ENCODE measurements at regions not wholly inside any gene's neighbourhood (a gene's known extent, or its start where the extent isn't known, plus 50 kb on each side); places are given as distances from the start of the nearest gene placed in this dataset.

DNA sequence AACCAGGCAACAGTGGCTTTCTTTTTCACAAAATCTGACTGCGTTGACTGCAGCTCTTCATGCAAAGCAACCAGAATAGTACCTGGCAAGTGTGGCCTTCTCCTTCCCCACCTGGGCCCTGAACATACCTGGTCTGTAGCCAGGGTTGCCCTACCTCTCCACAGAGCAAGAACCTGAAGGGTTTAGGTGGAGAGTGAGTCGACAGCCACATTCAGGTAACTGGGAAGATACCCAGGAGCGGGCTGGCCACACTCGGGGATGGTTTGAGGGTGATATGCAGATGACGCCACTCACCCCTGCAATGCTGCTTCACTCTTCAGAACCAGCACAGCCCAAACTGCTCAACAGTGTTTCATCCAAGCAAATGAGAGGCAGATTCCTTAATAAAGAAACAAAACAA lies 117.3 kb downstream of the TTC32 start:
- ATAC-seq, result no peak
- no peak for DNase-seq

DNA sequence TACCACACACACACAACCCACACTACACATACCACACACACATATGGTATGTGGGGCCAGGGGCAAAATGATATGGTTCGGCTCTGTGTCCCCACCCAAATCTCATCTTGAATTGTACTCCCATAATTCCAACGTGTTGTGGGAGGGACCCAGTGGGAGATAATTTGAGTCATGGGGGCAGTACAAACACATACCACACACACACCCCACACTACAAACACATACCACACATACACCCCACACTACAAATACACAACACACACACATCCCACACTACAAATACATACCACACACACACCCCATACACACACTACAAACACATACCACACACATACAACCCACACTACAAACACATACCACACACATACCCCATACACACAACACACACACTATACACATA lies 117.8 kb downstream of the TTC32 start:
- ATAC-seq, result no peak
- DNase-seq, result no peak

DNA sequence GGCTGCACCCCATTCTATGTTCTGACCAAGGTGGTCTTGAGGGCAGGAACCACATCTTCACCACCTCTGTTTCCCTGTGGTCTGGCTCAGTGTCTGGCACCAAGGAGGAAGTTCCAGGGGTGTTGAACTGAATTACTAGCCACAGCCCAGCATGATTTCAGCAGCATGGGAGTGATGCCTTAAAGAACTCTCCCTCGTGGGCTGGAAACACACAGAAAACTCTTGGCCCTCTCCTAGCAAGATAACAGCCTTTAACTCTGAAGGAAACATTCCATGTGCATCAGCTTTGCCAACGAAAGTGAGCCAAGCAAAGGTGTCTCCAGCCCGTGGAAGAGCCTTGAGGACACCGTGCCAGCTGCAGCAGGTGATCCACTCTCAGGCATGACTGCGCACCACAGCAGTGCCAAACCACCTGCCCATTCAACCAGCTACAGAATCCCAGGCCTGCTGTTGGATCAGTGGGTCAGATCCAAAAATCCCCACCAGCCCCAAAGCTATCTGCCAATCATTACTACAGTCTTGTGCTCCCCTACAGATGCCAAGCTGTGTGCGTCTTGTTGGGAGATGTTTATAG lies 124.8 kb downstream of the TTC32 start:
- DNase-seq (no peak), ATAC-seq (no peak)

DNA sequence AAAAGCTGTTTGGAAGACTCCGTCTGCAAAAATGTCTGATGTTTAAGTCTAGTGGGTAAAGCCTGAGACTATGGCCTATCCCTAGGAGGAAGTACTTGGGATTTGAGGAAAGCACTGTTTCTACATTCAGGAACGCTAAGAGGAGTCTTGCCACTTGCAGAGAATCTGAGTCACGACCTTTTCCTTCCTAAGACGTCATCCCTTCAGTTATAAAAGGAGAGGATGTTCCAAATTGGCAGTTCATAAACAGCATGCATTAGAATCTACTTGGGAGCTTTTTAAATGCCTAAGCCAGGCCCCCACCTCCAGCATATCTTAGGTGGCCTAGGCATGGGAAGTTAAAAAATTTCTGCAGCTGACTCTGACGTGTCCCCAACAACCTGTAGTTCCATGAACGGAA lies 125.9 kb downstream of the TTC32 start:
- DNase-seq (no peak), ATAC-seq (no peak)

DNA sequence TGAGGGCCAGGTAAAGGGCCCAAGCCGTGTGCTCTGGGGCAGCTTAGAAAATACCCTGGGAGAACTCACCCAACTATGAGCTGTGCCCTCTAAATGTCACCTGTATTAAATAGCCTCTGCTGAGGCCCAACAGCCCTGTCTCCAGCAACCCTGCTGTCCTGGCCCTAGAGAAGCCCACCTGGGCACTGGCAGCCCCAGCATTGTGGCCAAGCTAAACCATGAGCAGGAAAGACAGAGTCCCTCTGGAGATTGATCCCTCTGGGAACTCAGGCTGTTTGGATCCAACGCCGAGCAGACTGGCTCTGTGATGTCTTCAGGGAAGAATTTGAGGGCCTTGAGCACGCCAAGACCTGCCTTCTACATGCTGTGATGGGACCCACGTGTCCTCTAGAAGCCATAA lies 126.5 kb downstream of the TTC32 start:
- ATAC-seq, result no peak

DNA sequence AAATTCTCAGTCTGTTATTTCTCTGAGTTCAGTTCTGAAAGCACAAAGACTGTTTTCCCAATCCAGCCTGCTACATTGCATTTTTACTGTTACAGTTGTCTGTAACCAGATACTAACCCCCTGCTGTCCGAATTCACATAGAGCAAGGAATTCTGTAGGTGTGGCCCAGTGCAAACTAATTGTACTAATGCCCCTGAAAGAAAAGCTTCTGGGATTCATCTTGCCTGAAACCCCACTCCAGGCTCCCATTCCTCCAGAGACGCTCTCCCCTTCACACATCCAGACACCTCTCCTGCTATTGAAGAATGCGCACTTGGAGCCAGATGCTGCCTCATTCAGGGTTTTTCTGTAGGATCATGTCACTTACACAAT lies 127.0 kb downstream of the TTC32 start:
- DNase-seq (no peak), ATAC-seq (no peak)

More for the DNA sequence above, 126.5 kb downstream of the TTC32 start:
- DNase-seq, result no peak

DNA sequence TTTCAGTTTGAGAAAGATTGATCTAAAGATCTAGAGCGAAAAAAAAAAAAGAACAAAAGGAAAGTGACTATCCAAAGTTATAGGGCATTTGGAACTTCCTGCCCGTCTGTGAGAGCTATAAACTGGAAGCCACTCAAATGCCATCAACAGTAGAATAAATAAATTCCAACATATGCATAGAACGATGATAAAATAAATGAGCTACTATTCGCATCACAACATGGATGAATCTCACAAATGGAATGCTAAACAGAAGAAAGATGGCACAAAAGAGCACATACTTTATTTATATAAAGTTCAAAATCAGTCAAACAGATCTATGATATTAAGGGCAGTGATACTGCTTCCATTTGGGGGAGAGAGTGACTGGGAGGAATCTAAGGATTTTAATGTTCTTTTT lies 128.8 kb downstream of the TTC32 start:
- ATAC-seq (no peak), DNase-seq (no peak)

DNA sequence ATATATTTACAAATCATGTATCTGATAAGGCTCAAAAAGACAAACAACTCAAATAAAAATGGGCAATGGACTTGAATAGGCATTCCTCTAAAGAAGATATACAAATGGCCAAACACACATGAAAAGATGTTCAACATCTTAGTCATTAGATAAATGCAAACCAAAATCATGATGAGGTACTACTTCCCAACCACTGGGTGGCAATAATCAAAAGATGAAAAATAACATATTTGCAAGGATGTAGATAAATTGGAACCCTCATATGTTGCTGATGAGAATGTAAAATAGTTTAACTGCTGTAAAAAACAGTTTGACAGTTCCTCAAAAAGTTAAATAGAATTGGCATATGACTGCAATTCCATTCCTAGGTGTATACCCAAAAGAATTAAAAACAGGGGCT lies 132.3 kb downstream of the TTC32 start:
- DNase-seq, result no peak
- ATAC-seq, result no peak

DNA sequence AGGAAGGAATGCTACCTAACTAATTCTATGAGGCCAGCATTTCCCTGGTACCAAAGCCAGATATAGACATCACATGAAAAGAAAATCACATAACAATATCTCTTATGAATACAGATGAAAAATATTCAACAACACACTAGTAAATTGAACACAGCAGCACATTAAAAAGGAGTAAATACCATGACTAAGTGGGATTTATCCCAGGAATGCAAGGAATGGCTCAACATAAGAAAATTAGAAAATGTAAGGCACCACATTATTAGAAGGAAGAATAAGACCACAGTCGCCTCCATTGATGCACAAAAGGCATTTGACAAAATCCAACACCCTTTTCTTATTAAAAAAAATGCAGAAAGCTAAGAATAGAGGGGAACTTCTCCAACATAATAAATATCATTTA lies 133.9 kb downstream of the TTC32 start:
- ATAC-seq, result no peak

DNA sequence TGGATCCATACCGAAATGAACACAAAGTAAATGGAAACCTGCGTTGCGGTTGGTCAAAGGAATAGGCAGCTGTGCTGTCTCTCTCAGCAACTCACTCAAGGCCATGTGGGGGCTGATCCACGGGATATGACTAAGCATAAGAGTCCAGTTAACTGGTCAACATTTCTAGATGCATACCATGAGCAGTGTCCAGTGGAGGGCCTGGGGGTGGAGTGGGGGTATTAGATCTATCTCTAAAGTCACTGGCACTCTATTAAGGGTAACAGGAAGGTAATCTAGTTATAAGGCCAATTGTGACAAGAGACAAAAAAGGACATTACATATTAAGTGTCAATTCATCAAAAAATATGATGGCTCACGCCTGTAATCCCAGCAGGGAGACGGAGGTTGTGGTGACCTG lies 136.8 kb downstream of the TTC32 start:
- ATAC-seq (no peak), DNase-seq (no peak)

More for the DNA sequence above, 133.9 kb downstream of the TTC32 start:
- no peak for DNase-seq

DNA sequence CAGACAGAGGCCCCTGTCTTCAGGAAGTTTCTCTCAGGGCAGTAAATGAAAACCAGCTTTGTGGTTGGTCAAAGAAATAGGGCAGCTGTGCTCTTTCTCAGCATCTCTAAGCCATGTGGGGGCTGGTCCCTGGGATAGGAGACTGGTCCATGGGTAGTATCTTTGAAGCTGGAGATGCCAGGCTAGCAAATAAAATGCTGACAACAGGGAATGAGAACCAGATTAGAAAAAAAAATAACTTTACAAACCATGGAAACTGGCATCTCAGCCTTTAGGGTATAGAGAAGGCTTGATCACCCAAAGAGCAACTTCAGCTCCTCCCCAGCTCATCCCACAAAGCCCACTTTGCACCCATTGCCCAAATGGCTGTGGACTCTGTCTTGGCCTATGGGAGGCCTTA lies 138.1 kb downstream of the TTC32 start:
- DNase-seq, result no peak
- no peak for ATAC-seq

DNA sequence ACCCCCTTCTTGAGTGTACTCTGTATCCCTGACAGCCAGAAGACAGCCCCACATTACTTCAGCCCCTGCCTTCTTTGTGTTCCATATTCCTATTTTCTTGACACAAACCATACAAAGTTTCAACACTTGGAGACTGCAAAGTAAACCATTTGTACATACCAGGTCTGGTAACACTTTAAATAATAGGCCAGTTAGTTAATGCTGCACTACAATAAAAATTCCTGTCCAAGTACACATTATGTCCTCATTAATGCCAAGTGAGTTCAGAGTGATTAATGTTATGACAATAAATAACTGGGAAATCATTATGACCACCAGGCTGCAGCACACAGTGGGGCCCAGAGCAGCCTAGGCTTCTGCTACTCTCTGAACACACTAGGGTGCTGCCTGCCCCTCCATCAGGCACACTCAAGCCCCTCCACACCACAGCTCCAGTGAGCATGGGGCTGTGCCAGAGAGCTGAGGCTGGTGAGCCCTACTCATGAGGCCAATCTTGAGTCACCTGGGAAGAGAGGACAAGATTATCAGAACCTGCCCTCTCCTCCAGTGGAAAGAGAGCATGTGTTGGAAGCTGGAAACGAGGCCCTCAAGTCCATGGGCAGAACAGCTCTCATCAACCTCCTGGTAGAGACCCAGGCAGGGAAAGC lies 138.7 kb downstream of the TTC32 start:
- DNase-seq (no peak), ATAC-seq (no peak)

DNA sequence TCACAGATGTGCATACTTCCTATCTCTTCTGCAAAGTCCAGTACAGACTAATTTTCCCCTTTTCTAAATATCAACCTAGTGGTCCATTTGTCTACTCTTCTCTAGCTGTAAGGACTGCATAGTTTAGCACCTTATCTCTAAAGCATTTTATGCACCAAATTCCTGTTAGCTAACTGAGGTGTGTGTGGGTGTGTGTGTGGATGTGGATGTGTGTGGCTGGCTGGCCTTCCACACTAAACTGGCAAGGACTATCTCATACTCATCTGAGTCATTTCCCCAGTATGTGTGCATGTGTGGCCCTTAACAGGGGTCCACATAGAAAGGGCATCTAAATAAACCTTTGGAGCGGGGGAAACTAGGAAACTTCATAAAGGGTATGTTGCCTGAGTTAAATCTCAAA lies 139.6 kb downstream of the TTC32 start:
- DNase-seq (no peak), ATAC-seq (no peak)

DNA sequence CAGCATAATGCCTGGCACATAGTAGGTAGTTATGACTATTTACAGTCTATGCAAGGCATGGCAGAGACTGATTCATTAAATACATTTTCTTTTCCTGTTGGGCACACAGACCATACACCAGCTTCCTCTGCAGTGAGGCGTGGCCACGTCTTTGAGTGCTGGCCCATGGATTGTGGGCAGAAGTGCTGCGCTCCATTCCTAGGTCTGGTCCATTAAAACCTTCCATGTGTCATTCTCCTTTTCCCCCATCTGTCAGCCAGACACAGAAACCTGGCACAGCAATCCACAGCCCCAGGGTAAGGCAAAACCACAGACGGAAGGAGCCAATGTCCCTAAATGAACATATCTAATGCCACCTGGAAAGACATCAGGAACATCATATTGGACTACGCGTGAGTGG lies 141.9 kb downstream of the TTC32 start:
- no peak for ATAC-seq

DNA sequence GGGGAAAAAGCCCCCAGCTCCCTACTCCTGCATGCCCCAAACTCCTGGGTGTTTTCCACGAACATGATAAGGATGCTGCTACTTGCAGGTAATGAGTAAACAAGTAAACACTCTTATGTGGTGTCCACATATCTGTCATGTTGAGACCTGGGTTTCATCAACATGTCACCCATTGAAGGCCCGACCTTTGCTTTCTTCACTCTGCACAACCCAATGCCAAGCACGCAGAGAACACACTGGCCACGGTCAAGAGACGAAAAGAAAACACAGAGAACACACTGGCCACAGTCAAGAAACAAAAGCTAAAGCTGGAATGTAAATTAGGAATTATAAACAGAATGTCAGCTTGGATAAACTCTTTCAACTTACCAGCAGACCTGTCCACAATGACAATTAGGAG lies 143.1 kb downstream of the TTC32 start:
- ATAC-seq (no peak), DNase-seq (no peak)

More for the DNA sequence above, 141.9 kb downstream of the TTC32 start:
- DNase-seq, result no peak

DNA sequence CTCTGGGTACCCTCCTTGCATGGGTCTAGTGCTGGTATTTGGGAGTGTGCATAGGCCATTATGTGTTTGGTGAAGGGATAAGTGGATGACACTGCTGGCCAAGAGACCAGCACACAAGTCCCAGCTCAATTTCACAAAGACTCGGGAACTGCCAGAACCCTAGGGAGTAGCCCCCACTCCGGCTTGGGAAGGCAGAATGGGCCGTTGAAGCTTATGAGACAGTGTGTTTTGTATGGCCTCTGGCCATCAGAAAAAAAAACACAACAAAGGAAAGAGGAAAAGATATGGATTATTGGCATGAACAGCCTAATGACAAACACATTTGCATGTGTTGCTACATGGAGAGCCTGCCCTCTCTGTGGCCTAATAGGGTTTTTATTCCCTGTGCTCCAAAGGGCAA lies 144.2 kb downstream of the TTC32 start:
- no peak for ATAC-seq
- no peak for DNase-seq

DNA sequence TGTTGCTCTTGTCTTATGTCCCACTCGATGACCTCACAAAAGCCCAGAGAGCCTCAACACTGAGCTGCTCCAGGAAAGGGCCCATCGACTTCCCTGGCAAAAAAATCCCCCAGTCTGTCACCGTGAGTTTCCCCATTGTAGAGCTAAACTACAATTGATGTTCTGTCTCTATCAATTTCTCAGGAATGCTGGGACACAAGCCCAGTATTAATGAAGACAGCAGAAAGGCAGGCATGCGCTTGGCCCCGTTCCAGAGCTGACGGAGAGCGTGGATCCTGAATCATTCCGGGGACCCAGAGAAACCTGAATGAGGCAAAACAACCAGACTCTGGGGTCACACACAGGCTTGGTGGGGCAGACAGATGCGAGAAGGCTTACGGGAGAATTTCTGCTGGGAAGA lies 146.9 kb downstream of the TTC32 start:
- no peak for DNase-seq

DNA sequence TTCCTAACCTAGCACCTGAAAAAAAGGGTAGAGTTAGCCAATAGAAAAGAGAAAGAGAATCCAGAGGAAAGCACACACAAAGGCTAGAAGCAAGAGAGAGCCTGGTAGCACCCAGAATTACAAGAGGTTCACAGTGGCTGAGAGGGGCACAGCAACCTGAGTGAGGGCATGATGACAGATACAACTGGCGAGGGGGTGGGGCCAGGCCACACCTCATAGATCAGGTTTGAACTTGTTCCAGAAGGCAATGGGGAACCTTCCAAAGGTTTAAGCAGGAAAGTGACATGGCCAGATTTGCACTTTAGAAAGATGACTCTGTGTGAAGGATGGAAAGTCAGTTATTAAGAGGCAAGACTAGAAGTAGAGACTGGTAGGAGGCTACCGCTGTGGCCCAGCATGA lies 148.0 kb downstream of the TTC32 start:
- DNase-seq, result no peak
- ATAC-seq, result no peak

More for the DNA sequence above, 146.9 kb downstream of the TTC32 start:
- no peak for ATAC-seq

DNA sequence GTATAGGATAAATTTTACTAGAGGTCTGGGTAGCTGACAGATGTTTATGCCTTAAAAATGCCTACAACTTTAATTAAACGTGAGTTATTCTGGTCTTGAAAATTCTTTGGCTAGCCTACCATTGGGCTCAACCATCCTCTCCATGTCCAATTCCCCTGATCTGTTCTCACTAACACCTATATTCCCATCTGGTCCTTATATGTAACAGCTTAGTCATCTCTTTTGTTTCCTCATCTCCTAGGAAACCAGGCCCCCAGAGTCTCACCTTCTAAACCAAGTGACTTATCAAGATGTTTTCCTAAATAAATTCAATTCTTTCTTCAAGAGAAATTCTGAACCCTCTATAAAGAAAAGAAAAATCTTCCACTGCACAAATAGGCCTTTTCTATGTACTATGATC lies 148.5 kb downstream of the TTC32 start:
- DNase-seq (no peak), ATAC-seq (no peak)

DNA sequence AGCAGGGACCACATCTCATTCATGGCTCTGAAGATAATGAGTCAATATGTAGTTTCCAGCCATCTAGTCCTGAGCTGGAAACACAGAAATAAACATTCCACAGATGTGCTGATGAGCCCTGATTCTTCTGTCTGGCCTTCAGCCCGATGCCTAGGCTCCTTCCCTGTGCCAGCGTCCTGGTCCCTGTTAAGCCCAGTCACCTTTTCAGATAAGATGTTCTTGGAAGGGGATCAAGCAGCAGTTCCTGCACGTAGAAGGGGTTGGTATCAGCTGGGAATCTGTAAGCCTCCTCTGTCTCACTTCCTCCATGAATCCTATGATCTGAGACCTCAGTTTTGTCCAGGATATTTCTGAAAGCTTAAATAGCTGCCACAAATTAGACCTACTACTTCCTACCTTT lies 149.3 kb downstream of the TTC32 start:
- no peak for ATAC-seq
- no peak for DNase-seq

DNA sequence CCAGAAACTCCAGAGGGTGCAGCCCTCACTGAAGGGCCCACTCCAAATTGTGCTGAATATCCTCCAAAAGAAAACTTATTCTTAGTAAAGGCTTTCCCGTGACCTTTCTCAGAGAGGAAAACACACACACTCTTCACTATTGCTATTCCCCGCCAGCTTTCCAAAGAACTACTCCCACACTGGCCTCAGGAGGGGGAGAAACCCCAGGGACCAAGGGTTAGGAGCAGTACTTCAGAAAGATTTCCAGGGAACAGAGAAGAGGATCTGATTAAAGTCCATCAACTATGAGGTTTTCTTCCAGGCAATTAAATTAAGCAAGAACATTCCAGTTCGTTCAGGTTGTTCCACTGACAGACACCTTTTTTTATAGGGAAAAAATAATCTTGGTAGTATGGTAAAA lies 150.2 kb downstream of the TTC32 start:
- ATAC-seq (no peak), DNase-seq (no peak)

DNA sequence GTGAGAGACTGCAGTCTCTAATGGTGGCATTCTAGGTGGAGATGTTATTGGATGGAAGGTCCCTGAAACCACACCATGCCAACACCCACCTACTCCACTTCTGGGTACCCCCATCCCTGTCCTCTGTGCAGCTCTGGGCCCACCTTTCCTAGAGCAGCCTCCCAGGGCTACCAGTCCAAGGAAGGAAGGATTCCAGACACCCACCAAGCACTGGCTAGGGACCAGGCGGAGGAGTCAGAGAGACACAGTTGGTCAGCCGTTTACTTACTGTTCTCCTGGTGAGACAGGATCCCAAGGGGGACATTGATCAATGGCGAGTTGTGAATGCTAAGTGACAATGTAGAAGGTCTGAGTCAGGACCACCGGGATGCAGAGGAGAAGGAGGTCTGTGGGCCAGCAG lies 151.6 kb downstream of the TTC32 start:
- no peak for DNase-seq
- no peak for ATAC-seq

DNA sequence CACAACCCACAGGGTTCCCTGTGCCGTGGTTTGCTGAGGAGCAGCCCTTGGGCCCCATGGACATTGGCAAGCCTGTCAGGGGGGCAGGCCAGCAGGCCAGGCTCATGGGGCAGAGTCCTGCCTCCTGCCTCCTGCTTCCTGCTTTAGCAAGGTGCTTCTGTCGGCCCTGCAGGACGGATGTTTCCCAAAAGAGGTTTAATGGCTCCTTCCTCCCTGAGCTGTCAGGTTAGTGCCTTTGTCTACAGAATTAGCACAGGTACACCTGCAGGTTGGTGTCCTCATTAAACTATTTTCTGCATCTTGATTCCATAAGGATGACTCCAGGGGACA lies 152.3 kb downstream of the TTC32 start:
- ATAC-seq (no peak), DNase-seq (no peak)

DNA sequence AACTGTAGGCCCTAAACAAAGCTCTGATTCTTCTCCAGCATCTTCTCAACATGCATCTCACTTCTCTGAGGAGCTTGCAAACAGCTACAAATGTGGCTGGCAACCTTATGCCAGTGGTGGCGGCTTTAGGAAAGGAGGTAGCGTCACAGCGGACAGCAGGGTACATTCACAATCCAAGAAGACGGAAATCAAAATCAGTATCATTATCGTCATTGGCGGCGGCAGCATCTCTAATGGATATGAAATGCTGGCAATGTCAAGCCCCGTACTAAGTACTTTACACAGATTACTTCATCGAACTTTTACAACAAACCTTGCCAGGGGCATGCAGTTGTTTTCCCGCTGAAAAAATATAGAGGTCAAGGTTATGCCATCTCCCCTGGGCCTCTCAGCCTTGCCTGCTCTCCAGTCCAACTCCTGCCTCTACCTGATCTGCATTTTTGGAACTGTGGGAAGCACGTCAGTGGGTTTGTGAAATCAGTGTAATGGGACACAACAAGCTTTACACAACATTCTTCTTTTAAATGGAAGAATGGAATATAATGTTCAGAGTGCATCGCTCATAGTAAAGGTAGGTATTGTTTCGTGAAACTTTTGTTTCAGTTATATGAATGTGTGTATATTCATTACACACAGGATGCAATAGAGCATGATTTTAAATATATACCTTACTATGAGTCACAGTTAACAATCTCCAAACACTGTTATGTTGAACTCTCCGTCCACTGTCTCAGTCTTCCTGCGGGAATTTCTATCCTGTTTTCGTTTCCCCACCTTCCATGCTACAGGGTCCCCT lies 152.9 kb downstream of the TTC32 start:
- no peak for DNase-seq
- ATAC-seq, result no peak
